Tibial nerve (tissue), 4 donors: ENCODE measurements at regions not wholly inside any gene's neighbourhood (a gene's known extent, or its start where the extent isn't known, plus 50 kb on each side); places are given as distances from the start of the nearest gene placed in this dataset.

ENCODE experiments used
- EP300 ChIP-seq, 2 donors: sonication (generic); formaldehyde crosslinking; IDR thresholded peaks; one replicate each; pipeline ENCODE4 v1.6.1; 2017; ENCODE audit warnings: antibody characterized with exemption in 2 of 2, mild to moderate bottlenecking in 1 of 2
- TF ChIP-seq, protein P1 (sequence below), 5 experiments: fragments of 200-600 bp in 3 of 5; fragments of 450-650 bp in 2 of 5; sonication (generic) in 3 of 5; IDR thresholded peaks; one replicate each; pipeline ENCODE4 v1.5.1; 2016 to 2019; ENCODE audit warnings: antibody characterized with exemption in 5 of 5, mild to moderate bottlenecking in 3 of 5, moderate library complexity in 2 of 5

DNA sequence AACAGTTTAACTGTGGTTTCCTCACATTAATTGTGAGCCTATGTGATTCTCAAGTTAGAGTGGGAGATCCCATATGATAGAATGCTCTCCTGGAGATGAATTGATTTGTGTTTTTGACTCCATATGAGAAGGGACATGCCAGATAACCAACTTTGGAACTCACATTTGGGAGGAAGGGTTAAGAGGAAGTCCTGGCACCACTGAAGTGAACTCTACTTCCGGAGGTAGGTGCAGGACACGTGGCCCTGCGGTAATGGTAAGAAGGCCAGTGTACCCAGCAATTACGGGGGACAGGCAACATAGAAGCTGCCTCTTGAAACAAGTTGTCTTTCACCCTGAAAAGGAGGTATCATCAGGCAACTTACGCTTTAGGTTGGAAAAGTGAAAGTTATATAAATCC is 146.6 kb upstream of the RFX3 start:
- TF ChIP-seq, protein P1, sequence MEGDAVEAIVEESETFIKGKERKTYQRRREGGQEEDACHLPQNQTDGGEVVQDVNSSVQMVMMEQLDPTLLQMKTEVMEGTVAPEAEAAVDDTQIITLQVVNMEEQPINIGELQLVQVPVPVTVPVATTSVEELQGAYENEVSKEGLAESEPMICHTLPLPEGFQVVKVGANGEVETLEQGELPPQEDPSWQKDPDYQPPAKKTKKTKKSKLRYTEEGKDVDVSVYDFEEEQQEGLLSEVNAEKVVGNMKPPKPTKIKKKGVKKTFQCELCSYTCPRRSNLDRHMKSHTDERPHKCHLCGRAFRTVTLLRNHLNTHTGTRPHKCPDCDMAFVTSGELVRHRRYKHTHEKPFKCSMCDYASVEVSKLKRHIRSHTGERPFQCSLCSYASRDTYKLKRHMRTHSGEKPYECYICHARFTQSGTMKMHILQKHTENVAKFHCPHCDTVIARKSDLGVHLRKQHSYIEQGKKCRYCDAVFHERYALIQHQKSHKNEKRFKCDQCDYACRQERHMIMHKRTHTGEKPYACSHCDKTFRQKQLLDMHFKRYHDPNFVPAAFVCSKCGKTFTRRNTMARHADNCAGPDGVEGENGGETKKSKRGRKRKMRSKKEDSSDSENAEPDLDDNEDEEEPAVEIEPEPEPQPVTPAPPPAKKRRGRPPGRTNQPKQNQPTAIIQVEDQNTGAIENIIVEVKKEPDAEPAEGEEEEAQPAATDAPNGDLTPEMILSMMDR (IDR thresholded peaks at IDR 0.05) = no peak
- no peak for TF ChIP-seq EP300 (IDR thresholded peaks at IDR 0.05)
